PC-3 (cell line): ENCODE measurements at regions not wholly inside any gene's neighbourhood (a gene's known extent, or its start where the extent isn't known, plus 50 kb on each side); places are given as distances from the start of the nearest gene placed in this dataset.
"Not testable (repeated sequence)": the region's sequence is repeated elsewhere in the genome, so short reads cannot be mapped to it uniquely, and the experiment has no call there.

Source experiments
- ATAC-seq: fragments of 200-7000 bp; cut with Tn5 transposase; 2 replicates; pipeline ENCODE4 v1.9.1; 2020; ENCODE audit warnings: mild to moderate bottlenecking, moderate library complexity
- BruUV-seq: library from RNA; stranded (reverse); fragments of 400-500 nt; replicated peaks from 2 replicates; lab custom pipeline; 2021; lab: Mats Ljungman, UMichigan
- CTCF ChIA-PET: fragments of 300-600 bp; sonication (Branson Sonifier 250); formaldehyde crosslinking; loops from one replicate; lab custom pipeline; 2022; ENCODE audit warnings: antibody characterized with exemption; lab: Charles Lee
- POLR2A ChIA-PET: fragments of 300-600 bp; sonication (Branson Sonifier 250); formaldehyde crosslinking; loops from one replicate; lab custom pipeline; 2022; ENCODE audit warnings: antibody characterized with exemption; ENCODE audit not compliant: unreplicated experiment; lab: Charles Lee
- DNase-seq: peaks from one replicate; pipeline ENCODE4 v3.0.0-alpha.2; 2015
- H2AFZ ChIP-seq: fragments of 300-600 bp; sonication (generic); 2 replicates; pipeline ENCODE4 v1.6.0; 2016; ENCODE audit warnings: antibody characterized with exemption, low read length
- H3F3A ChIP-seq: fragments of 300-600 bp; sonication (generic); one replicate; pipeline ENCODE4 v1.6.0; 2017; ENCODE audit warnings: antibody characterized with exemption, low read length, control low read depth, mild to moderate bottlenecking; ENCODE audit not compliant: unreplicated experiment
- H3K27ac ChIP-seq: fragments of 300-600 bp; sonication (generic); 2 replicates; pipeline ENCODE4 v1.5.1; 2016; ENCODE audit warnings: mild to moderate bottlenecking, low read length
- H3K27me3 ChIP-seq: fragments of 300-600 bp; sonication (generic); 2 replicates; pipeline ENCODE4 v1.6.1; 2016; ENCODE audit warnings: low read length, mixed read lengths
- H3K36me3 ChIP-seq: fragments of 300-600 bp; sonication (generic); 2 replicates; pipeline ENCODE4 v1.6.1; 2016; ENCODE audit warnings: low read depth, mixed run types, low read length, mixed read lengths
- H3K4me1 ChIP-seq: fragments of 300-600 bp; sonication (generic); 2 replicates; pipeline ENCODE4 v1.5.1; 2016; ENCODE audit warnings: low read length; ENCODE audit not compliant: insufficient read depth
- H3K4me2 ChIP-seq: fragments of 300-600 bp; sonication (generic); 2 replicates; pipeline ENCODE4 v1.6.0; 2016; ENCODE audit warnings: low read length
- H3K4me3 ChIP-seq: fragments of 300-600 bp; sonication (generic); 2 replicates; pipeline ENCODE4 v1.5.1; 2016; ENCODE audit warnings: mild to moderate bottlenecking, low read length, mixed read lengths
- H3K79me2 ChIP-seq: fragments of 300-600 bp; sonication (generic); 2 replicates; pipeline ENCODE4 v1.6.1; 2017; ENCODE audit warnings: low read length, mixed read lengths
- H3K9ac ChIP-seq: fragments of 300-600 bp; sonication (generic); 2 replicates; pipeline ENCODE4 v1.6.0; 2016; ENCODE audit warnings: mild to moderate bottlenecking, low read length
- H3K9me2 ChIP-seq: fragments of 300-600 bp; sonication (generic); replicated peaks from 2 replicates; pipeline ENCODE4 v1.6.1; 2016; ENCODE audit warnings: mixed run types, low read length, mixed read lengths
- H3K9me3 ChIP-seq: fragments of 300-600 bp; sonication (generic); 2 replicates; pipeline ENCODE4 v1.6.1; 2016; ENCODE audit warnings: low read length, mixed read lengths
- H4K20me1 ChIP-seq: fragments of 300-600 bp; sonication (generic); 2 replicates; pipeline ENCODE4 v1.6.1; 2016; ENCODE audit warnings: low read length, mixed read lengths
- CTCF ChIP-seq: fragments of 300-600 bp; sonication (generic); conservative IDR thresholded peaks from 2 replicates; pipeline ENCODE4 v1.5.1; 2017; ENCODE audit warnings: antibody characterized with exemption, low read depth, mild to moderate bottlenecking, low read length
- EZH2 ChIP-seq: fragments of 300-600 bp; sonication (generic); IDR thresholded peaks from one replicate; pipeline ENCODE4 v1.6.1; 2017; ENCODE audit warnings: antibody characterized with exemption, mild to moderate bottlenecking, low read length; ENCODE audit not compliant: unreplicated experiment
- EZH2phosphoT487 ChIP-seq: fragments of 300-600 bp; sonication (generic); IDR thresholded peaks from 2 replicates; pipeline ENCODE4 v1.6.1; 2018; ENCODE audit warnings: mild to moderate bottlenecking, antibody characterized with exemption, low read length, borderline replicate concordance
- intact Hi-C: fragments of 100-400 bp; cut with micrococcal nuclease; formaldehyde crosslinking; loops from 2 replicates; pipeline ENCODE4 v1.9.0; 2023

DNA sequence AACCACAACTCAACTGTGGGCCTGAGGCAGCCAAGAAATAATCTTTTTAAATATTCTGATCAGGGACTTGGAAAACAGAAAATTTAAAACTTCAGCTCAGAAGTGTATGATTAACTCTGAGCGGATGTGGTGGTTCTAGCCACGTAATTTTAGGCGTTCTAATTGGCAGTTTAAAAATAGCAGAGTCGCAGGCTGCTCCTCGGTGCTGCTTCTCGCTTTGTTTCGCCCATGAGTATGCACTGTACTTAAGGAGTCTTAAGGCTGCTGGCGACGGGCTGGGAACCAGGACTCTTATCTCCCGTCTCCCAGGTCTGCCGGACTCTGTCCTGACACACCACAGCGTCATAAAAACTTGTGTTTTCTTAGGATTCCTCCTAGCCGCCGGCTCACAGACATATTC lies 113.4 kb upstream of the PELI2 start:
- Histone ChIP-seq H3K79me2 (no peaks in the 10 kb centered on the region), H4K20me1 (no peaks in the 10 kb centered on the region), H3K4me1 (no peaks in the 10 kb centered on the region), H3K9me3 (no peaks in the 10 kb centered on the region), H3K9ac (no peak overlapping the region), H3K36me3 (no peaks in the 10 kb centered on the region), H3K4me2 (0 out of 2 replicates have a peak overlapping the region, but pooled peaks have one; percentile 3), H2AFZ (no peak overlapping the region), H3K4me3 (no peak overlapping the region), H3F3A (no peaks in the 10 kb centered on the region), H3K9me2 (no peaks in the 10 kb centered on the region), H3K27me3 (peaks cover 8% of the 10 kb centered on the region; the same call in 1 of the 2 replicates), H3K27ac (no peak overlapping the region)
- TF ChIP-seq EZH2phosphoT487: no peak
- no peak for TF ChIP-seq CTCF
- TF ChIP-seq EZH2: no peak
- intact Hi-C loops: no loop called here
- ChIA-PET CTCF (no interaction called here), POLR2A (no interaction called here)
- no TSS peak for BruUV-seq
- DNase-seq (no peak), ATAC-seq (no peak)

- ChIA-PET CTCF (no interaction called here), POLR2A (no interaction called here)
- intact Hi-C loops: no loop called here
- H3F3A ChIP-seq: no peaks in the 10 kb centered on the region
- H3K79me2 ChIP-seq: no peaks in the 10 kb centered on the region
- H3K9me3 ChIP-seq: no peaks in the 10 kb centered on the region
- peaks cover 11% of the 10 kb centered on the region; the same call in 1 of the 2 replicates for H3K27me3 ChIP-seq
- H4K20me1 ChIP-seq: no peaks in the 10 kb centered on the region
- H3K4me3 ChIP-seq: no peak overlapping the region
- DNase-seq: no peak
- H2AFZ ChIP-seq: no peak overlapping the region
- no peaks in the 10 kb centered on the region for H3K9me2 ChIP-seq
- BruUV-seq: no TSS peak
- TF ChIP-seq EZH2phosphoT487 (no peak), EZH2 (no peak), CTCF (no peak)
- no peak overlapping the region for H3K9ac ChIP-seq
- no peaks in the 10 kb centered on the region for H3K4me1 ChIP-seq
- H3K4me2 ChIP-seq: 0 out of 2 replicates have a peak overlapping the region, but pooled peaks have one; percentile 3
- no peak; the same call in 1 of the 2 replicates for ATAC-seq
- no peak overlapping the region for H3K27ac ChIP-seq
- no peaks in the 10 kb centered on the region for H3K36me3 ChIP-seq
Observed at GRCh38 chr14:56005191-56006053, 112.8 kb upstream of the PELI2 start.

- H3K9ac ChIP-seq, H3K36me3 ChIP-seq, H3F3A ChIP-seq, intact Hi-C loops, CTCF ChIA-PET, H3K27ac ChIP-seq, DNase-seq, POLR2A ChIA-PET, ATAC-seq, H3K9me3 ChIP-seq, H3K79me2 ChIP-seq, H3K9me2 ChIP-seq, H3K4me2 ChIP-seq, H4K20me1 ChIP-seq, H3K4me3 ChIP-seq, H3K4me1 ChIP-seq, H2AFZ ChIP-seq, BruUV-seq: not testable (repeated sequence)
- H3K27me3 ChIP-seq: peaks cover 24% of the 10 kb centered on the region; the same call in 1 of the 2 replicates
Observed at GRCh38 chr14:56007491-56007890, 110.7 kb upstream of the PELI2 start.
